Sigmoid colon (tissue), 6 donors: ENCODE measurements at regions not wholly inside any gene's neighbourhood (a gene's known extent, or its start where the extent isn't known, plus 50 kb on each side); places are given as distances from the start of the nearest gene placed in this dataset.

Source experiments
- DNase-seq: peaks from one replicate; pipeline ENCODE4 v3.0.0-alpha.2; 2019
- H3K27ac ChIP-seq, 4 donors: fragments of 200-600 bp; sonication (generic); one replicate each; pipeline ENCODE4 v1.5.1; 2016 to 2019; ENCODE audit warnings: mild to moderate bottlenecking in 1 of 4
- H3K27me3 ChIP-seq, 3 donors: fragments of 200-600 bp; sonication (generic); one replicate each; pipeline ENCODE4 v1.5.1; 2019; ENCODE audit warnings: mild to moderate bottlenecking in 1 of 3
- H3K36me3 ChIP-seq, 4 donors: fragments of 200-600 bp; sonication (generic); one replicate each; pipeline ENCODE4 v1.5.1; 2016 to 2019
- H3K4me1 ChIP-seq, 4 donors: fragments of 200-600 bp; sonication (generic); one replicate each; pipeline ENCODE4 v1.5.1; 2017 to 2019
- H3K4me3 ChIP-seq, 4 donors: fragments of 200-600 bp; sonication (generic); one replicate each; pipeline ENCODE4 v1.5.1; 2017 to 2019; ENCODE audit warnings: mild to moderate bottlenecking in 2 of 4, moderate library complexity in 1 of 4
- H3K9me3 ChIP-seq, 4 donors: fragments of 200-600 bp in 3 of 4; sonication (generic) in 3 of 4; one replicate each; pipeline versions ENCODE4 v1.5.1 to v1.6.1; 2013 to 2019
- CTCF ChIP-seq, 4 experiments: fragments of 450-650 bp in 3 of 4; fragments of 200-600 bp in 1 of 4; IDR thresholded peaks; one replicate each; pipeline ENCODE4 v1.5.1; 2016 to 2019; ENCODE audit warnings: antibody characterized with exemption in 4 of 4, mild to moderate bottlenecking in 3 of 4, moderate library complexity in 2 of 4
- EP300 ChIP-seq, 4 donors: sonication (generic); formaldehyde crosslinking; IDR thresholded peaks; one replicate each; pipeline ENCODE4 v1.6.1; 2017; ENCODE audit warnings: antibody characterized with exemption in 4 of 4
- POLR2A ChIP-seq, 2 donors: fragments of 450-650 bp; IDR thresholded peaks; one replicate each; pipeline ENCODE4 v1.6.1; 2016; ENCODE audit warnings: antibody characterized with exemption in 2 of 2, mild to moderate bottlenecking in 2 of 2, moderate library complexity in 2 of 2
- POLR2AphosphoS5 ChIP-seq, 4 donors: sonication (generic); formaldehyde crosslinking; IDR thresholded peaks; one replicate each; pipeline ENCODE4 v1.6.1; 2017; ENCODE audit warnings: antibody characterized with exemption in 4 of 4
- WGBS, 2 donors: extraction: QIAGEN DNeasy Blood & Tissue Kit; methylation state at CpG; one replicate each; pipeline ENCODE4 v1.1.7; 2013; 5-methylcytosine and 5-hydroxymethylcytosine counted together
- intact Hi-C: fragments of 100-400 bp; cut with DNase I; formaldehyde crosslinking; loops from one replicate; pipeline ENCODE4 v1.15.1; 2023
- donor health status: healthy with polysubstance abuse.
- donor health status: healthy.

- Histone ChIP-seq H3K4me3 (no peak overlapping the region), H3K4me1 (peaks cover 0 to 21% (median 16%) of the 10 kb centered on the region in 4 donors), H3K27me3 (no peaks in the 10 kb centered on the region), H3K36me3 (no peaks in the 10 kb centered on the region), H3K9me3 (no peaks in the 10 kb centered on the region), H3K27ac (peak overlapping the region; percentile 0 to 67 (median 52))
- no peak for TF ChIP-seq EP300 (IDR thresholded peaks at IDR 0.05)
- TF ChIP-seq CTCF (IDR thresholded peaks at IDR 0.05): no peak
- no peak for TF ChIP-seq POLR2A (IDR thresholded peaks at IDR 0.05)
- intact Hi-C loops: no loop called here
- DNase-seq: peak; percentile 57
- WGBS, 2 donors: 78 to 84% methylated on average over 16 of the region's 16 CpGs
Measured at GRCh38 chr6:167573461-167574215, 248.8 kb downstream of the TTLL2 start.

GRCh38 chr6:167574431-167575151 lies 249.7 kb downstream of the TTLL2 start:
- intact Hi-C loops: no loop called here
- Histone ChIP-seq H3K4me1 (peaks cover 0 to 21% (median 16%) of the 10 kb centered on the region in 4 donors), H3K27me3 (no peaks in the 10 kb centered on the region), H3K9me3 (no peaks in the 10 kb centered on the region), H3K36me3 (no peaks in the 10 kb centered on the region), H3K27ac (no peak overlapping the region), H3K4me3 (no peak overlapping the region)
- DNase-seq: peak; percentile 65
- WGBS, 2 donors: 87 to 90% methylated on average over 29 of the region's 29 CpGs
- TF ChIP-seq EP300 (IDR thresholded peaks at IDR 0.05) (no peak), POLR2A (IDR thresholded peaks at IDR 0.05) (no peak), POLR2AphosphoS5 (IDR thresholded peaks at IDR 0.05) (no peak), CTCF (IDR thresholded peaks at IDR 0.05) (no peak)

- Histone ChIP-seq H3K4me1 (peaks cover 0 to 21% (median 16%) of the 10 kb centered on the region in 4 donors), H3K4me3 (no peak overlapping the region), H3K27me3 (no peaks in the 10 kb centered on the region), H3K27ac (no peak overlapping the region), H3K9me3 (no peaks in the 10 kb centered on the region), H3K36me3 (no peaks in the 10 kb centered on the region)
- intact Hi-C loops: no loop called here
- TF ChIP-seq CTCF (IDR thresholded peaks at IDR 0.05) (no peak), EP300 (IDR thresholded peaks at IDR 0.05) (no peak), POLR2AphosphoS5 (IDR thresholded peaks at IDR 0.05) (no peak), POLR2A (IDR thresholded peaks at IDR 0.05) (no peak)
- WGBS, 2 donors: 93 to 95% methylated on average over 23 of the region's 23 CpGs
- DNase-seq: peak; percentile 52
Measured at GRCh38 chr6:167575158-167575696, 250.3 kb downstream of the TTLL2 start.

- no peaks in the 10 kb centered on the region for H3K27me3 ChIP-seq
- peak; percentile 52 for DNase-seq
- no peak overlapping the region for H3K27ac ChIP-seq
- H3K36me3 ChIP-seq: no peaks in the 10 kb centered on the region
- 92 to 94% methylated on average over 23 of the region's 23 CpGs for WGBS, 2 donors
- H3K9me3 ChIP-seq: no peaks in the 10 kb centered on the region
- intact Hi-C loops: no loop called here
- TF ChIP-seq POLR2AphosphoS5 (IDR thresholded peaks at IDR 0.05) (no peak), POLR2A (IDR thresholded peaks at IDR 0.05) (no peak), EP300 (IDR thresholded peaks at IDR 0.05) (no peak), CTCF (IDR thresholded peaks at IDR 0.05) (no peak)
- H3K4me1 ChIP-seq: peaks cover 0 to 21% (median 16%) of the 10 kb centered on the region in 4 donors
- H3K4me3 ChIP-seq: no peak overlapping the region
Measured at GRCh38 chr6:167576050-167576741, 250.5 kb upstream of the AFDN start.
